CD14-positive monocyte (primary cell): ENCODE measurements at regions not wholly inside any gene's neighbourhood (a gene's known extent, or its start where the extent isn't known, plus 50 kb on each side); places are given as distances from the start of the nearest gene placed in this dataset.

Source experiments
- DNase-seq, 3 donors: peaks; one replicate each; pipeline ENCODE4 v3.0.0-alpha.2; 2011 to 2022
- H2AFZ ChIP-seq: 2 replicates; pipeline ENCODE4 v1.6.0; 2012; ENCODE audit warnings: mild to moderate bottlenecking, low read depth, low read length, inconsistent platforms; ENCODE audit not compliant: insufficient read depth, poor library complexity, severe bottlenecking
- H3K27ac ChIP-seq, 2 donors: 1 replicate in 1 of 2; 2 replicates in 1 of 2; pipeline ENCODE4 v1.5.1; 2012 to 2013; ENCODE audit warnings: low read length in 2 of 2, control low read depth in 1 of 2, inconsistent platforms in 1 of 2, low read depth in 1 of 2, mild to moderate bottlenecking in 1 of 2
- H3K27me3 ChIP-seq, 2 donors: one replicate each; pipeline versions ENCODE4 v1.6.0 to v1.6.1; 2011 to 2013; ENCODE audit warnings: low read length in 2 of 2; ENCODE audit not compliant: control insufficient read depth in 2 of 2, insufficient read depth in 2 of 2
- H3K36me3 ChIP-seq, 2 donors: replicated peaks in 1 of 2; 1 replicate in 1 of 2; 2 replicates in 1 of 2; pipeline versions ENCODE4 v1.5.1 to v1.6.1; 2012 to 2013; ENCODE audit warnings: low read length in 2 of 2, control low read depth in 1 of 2, inconsistent platforms in 1 of 2, mild to moderate bottlenecking in 1 of 2; ENCODE audit not compliant: insufficient read depth in 2 of 2, control insufficient read depth in 1 of 2
- H3K4me1 ChIP-seq, 2 donors: 1 replicate in 1 of 2; 2 replicates in 1 of 2; pipeline versions ENCODE4 v1.5.1 to v1.6.1; 2012 to 2013; ENCODE audit warnings: low read length in 2 of 2, control low read depth in 1 of 2, inconsistent platforms in 1 of 2, mild to moderate bottlenecking in 1 of 2, moderate library complexity in 1 of 2; ENCODE audit not compliant: insufficient read depth in 2 of 2, control insufficient read depth in 1 of 2
- H3K4me2 ChIP-seq: replicated peaks from 2 replicates; pipeline ENCODE3; 2012; ENCODE audit warnings: low read length, moderate library complexity, mild to moderate bottlenecking; ENCODE audit not compliant: poor library complexity, severe bottlenecking; ENCODE audit errors: extremely low read depth
- H3K4me3 ChIP-seq, 3 experiments: fragments of 200-600 bp in 1 of 3; sonication (generic) in 1 of 3; replicated peaks in 1 of 3; 1 replicate in 2 of 3; 2 replicates in 1 of 3; pipeline ENCODE4 v1.5.1; 2011 to 2013; ENCODE audit warnings: low read length in 3 of 3, mild to moderate bottlenecking in 3 of 3, control low read depth in 2 of 3, low read depth in 2 of 3, inconsistent platforms in 1 of 3, moderate library complexity in 1 of 3
- H3K79me2 ChIP-seq: 2 replicates; pipeline ENCODE4 v1.6.0; 2012; ENCODE audit warnings: mild to moderate bottlenecking, control low read depth, inconsistent platforms, low read length, moderate library complexity; ENCODE audit not compliant: insufficient read depth
- H3K9ac ChIP-seq: 2 replicates; pipeline ENCODE4 v1.6.0; 2017; ENCODE audit warnings: low read length, mild to moderate bottlenecking; ENCODE audit not compliant: insufficient read depth, poor library complexity, severe bottlenecking
- H3K9me3 ChIP-seq, 2 donors: replicated peaks in 1 of 2; 1 replicate in 1 of 2; 2 replicates in 1 of 2; pipeline versions ENCODE4 v1.5.1 to v1.6.1; 2012 to 2013; ENCODE audit warnings: low read length in 2 of 2, control low read depth in 1 of 2; ENCODE audit not compliant: control insufficient read depth in 1 of 2, insufficient read depth in 1 of 2
- H4K20me1 ChIP-seq: 2 replicates; pipeline ENCODE4 v1.6.0; 2012; ENCODE audit warnings: mild to moderate bottlenecking, low read length, control low read depth, moderate library complexity; ENCODE audit not compliant: insufficient read depth
- H3K27ac Mint-ChIP-seq, 7 donors: one replicate each; pipeline ENCODE4 v1.8.0; 2020; ENCODE audit warnings: mild to moderate bottlenecking in 7 of 7, mixed read lengths in 7 of 7, moderate library complexity in 6 of 7, inconsistent platforms in 2 of 7
- H3K27me3 Mint-ChIP-seq, 3 donors: one replicate each; pipeline ENCODE4 v1.8.0; 2021 to 2022; ENCODE audit warnings: low read depth in 3 of 3, mild to moderate bottlenecking in 3 of 3, mixed read lengths in 3 of 3, moderate library complexity in 3 of 3, inconsistent platforms in 1 of 3
- H3K36me3 Mint-ChIP-seq, 2 donors: one replicate each; pipeline ENCODE4 v1.8.0; 2020; ENCODE audit warnings: mixed read lengths in 2 of 2, inconsistent platforms in 1 of 2, mild to moderate bottlenecking in 1 of 2
- H3K4me1 Mint-ChIP-seq: one replicate; pipeline ENCODE4 v1.8.0; 2020; ENCODE audit warnings: mild to moderate bottlenecking, mixed read lengths
- H3K4me3 Mint-ChIP-seq, 2 donors: one replicate each; pipeline ENCODE4 v1.8.0; 2020; ENCODE audit warnings: mild to moderate bottlenecking in 2 of 2, mixed read lengths in 2 of 2, moderate library complexity in 1 of 2
- H3K9me3 Mint-ChIP-seq, 7 donors: one replicate each; pipeline ENCODE4 v1.8.0; 2020 to 2022; ENCODE audit warnings: mixed read lengths in 7 of 7, mild to moderate bottlenecking in 6 of 7, moderate library complexity in 6 of 7, inconsistent platforms in 2 of 7
- WGBS: methylation state at CpG from one replicate; pipeline ENCODE4 v1.1.5; 2013; ENCODE audit warnings: missing lambda C conversion rate; ENCODE audit not compliant: insufficient coverage; 5-methylcytosine and 5-hydroxymethylcytosine counted together
- intact Hi-C, 2 donors: fragments of 100-400 bp; cut with micrococcal nuclease; formaldehyde crosslinking; loops; one replicate each; pipeline versions ENCODE4 v1.15.0 to v1.15.1; 2023
- TF ChIP-seq, protein P1 (sequence below): fragments of 200-600 bp; IDR thresholded peaks from one replicate; pipeline ENCODE4 v1.8.0; 2022; ENCODE audit warnings: antibody characterized with exemption, mild to moderate bottlenecking

- H3K27ac ChIP-seq: no peak overlapping the region
- H3K9me3 ChIP-seq: no peaks in the 10 kb centered on the region
- H3K4me3 Mint-ChIP-seq: peak overlapping the region in 1 of 2 donors; percentile 39
- intact Hi-C loops: no loop called here
- TF ChIP-seq, protein P1, sequence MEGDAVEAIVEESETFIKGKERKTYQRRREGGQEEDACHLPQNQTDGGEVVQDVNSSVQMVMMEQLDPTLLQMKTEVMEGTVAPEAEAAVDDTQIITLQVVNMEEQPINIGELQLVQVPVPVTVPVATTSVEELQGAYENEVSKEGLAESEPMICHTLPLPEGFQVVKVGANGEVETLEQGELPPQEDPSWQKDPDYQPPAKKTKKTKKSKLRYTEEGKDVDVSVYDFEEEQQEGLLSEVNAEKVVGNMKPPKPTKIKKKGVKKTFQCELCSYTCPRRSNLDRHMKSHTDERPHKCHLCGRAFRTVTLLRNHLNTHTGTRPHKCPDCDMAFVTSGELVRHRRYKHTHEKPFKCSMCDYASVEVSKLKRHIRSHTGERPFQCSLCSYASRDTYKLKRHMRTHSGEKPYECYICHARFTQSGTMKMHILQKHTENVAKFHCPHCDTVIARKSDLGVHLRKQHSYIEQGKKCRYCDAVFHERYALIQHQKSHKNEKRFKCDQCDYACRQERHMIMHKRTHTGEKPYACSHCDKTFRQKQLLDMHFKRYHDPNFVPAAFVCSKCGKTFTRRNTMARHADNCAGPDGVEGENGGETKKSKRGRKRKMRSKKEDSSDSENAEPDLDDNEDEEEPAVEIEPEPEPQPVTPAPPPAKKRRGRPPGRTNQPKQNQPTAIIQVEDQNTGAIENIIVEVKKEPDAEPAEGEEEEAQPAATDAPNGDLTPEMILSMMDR: no peak
- no peak for DNase-seq
- no peaks in the 10 kb centered on the region for H3K27me3 ChIP-seq
- no peaks in the 10 kb centered on the region for H3K4me1 ChIP-seq
- peaks cover 2 to 9% (median 2%) of the 10 kb centered on the region in 3 donors for H3K27me3 Mint-ChIP-seq
- H3K36me3 ChIP-seq: no peaks in the 10 kb centered on the region
- H3K9me3 Mint-ChIP-seq: peaks cover 0 to 4% (median 2%) of the 10 kb centered on the region in 7 donors
- no peaks in the 10 kb centered on the region for H3K4me1 Mint-ChIP-seq
- no peak overlapping the region for H3K27ac Mint-ChIP-seq
- WGBS: 95% methylated on average over 50 of the region's 59 CpGs
- H2AFZ ChIP-seq: no peak overlapping the region
- no peaks in the 10 kb centered on the region for H3K79me2 ChIP-seq
- H4K20me1 ChIP-seq: no peaks in the 10 kb centered on the region
- no peak overlapping the region for H3K4me3 ChIP-seq
- no peak overlapping the region for H3K4me2 ChIP-seq
- no peak overlapping the region for H3K9ac ChIP-seq
- H3K36me3 Mint-ChIP-seq: no peaks in the 10 kb centered on the region
These were observed 557.6 kb downstream of the QKI start for GRCh38 chr6:163971841-163972838.

DNA sequence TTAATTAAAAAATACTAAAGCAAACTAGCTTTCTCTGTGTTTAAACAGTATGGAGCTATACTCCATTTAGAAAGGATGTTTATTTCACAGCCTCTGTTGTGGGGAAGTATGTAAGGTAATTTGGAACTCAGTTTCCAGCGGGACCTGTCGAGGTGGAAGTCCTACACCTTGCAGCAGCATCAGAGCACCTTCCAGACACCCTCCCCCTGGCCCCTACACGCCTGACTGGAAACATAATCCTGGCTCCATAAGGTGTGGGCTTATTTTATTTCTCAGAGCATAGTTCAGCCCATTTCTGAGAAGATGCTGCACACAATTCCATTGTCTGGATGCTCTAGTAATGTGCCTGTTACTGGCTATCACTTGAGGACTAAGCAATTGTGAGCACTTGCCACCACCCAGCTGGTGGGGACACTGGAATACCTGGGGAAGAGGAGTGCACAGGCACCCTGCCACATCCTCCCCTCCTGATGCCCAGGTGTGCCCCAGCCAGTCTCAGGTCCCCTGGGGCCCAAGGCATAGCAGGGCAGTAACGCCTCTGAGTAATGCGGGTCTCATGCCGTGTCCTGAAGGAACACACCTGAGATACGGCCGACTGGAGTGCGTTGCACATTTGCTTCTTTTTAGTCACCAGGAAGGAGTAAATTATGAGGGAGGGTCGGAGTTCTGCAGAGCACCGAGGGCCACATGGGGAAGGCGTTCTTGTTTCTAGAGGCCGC is 556.5 kb downstream of the QKI start:
- TF ChIP-seq, protein P1: no peak
- H3K4me1 ChIP-seq: no peaks in the 10 kb centered on the region
- H3K27ac Mint-ChIP-seq: no peak overlapping the region

More for the DNA sequence above, 556.5 kb downstream of the QKI start:
- H3K9me3 Mint-ChIP-seq: peaks cover 0 to 4% (median under 1%) of the 10 kb centered on the region in 7 donors
- no peak overlapping the region for H3K4me3 Mint-ChIP-seq
- Histone ChIP-seq H2AFZ (no peak overlapping the region), H3K27ac (no peak overlapping the region), H3K79me2 (no peaks in the 10 kb centered on the region), H3K9ac (no peak overlapping the region), H3K27me3 (no peaks in the 10 kb centered on the region), H3K9me3 (no peaks in the 10 kb centered on the region), H3K4me3 (no peak overlapping the region), H3K36me3 (no peaks in the 10 kb centered on the region), H4K20me1 (no peaks in the 10 kb centered on the region), H3K4me2 (no peak overlapping the region)
- intact Hi-C loops: no loop called here
- no peaks in the 10 kb centered on the region for H3K4me1 Mint-ChIP-seq
- 89% methylated on average over 8 of the region's 13 CpGs for WGBS
- DNase-seq: no peak
- H3K27me3 Mint-ChIP-seq: peaks cover 0 to 9% (median 2%) of the 10 kb centered on the region in 3 donors
- H3K36me3 Mint-ChIP-seq: no peaks in the 10 kb centered on the region
